ENCODE measurements at regions not wholly inside any gene's neighbourhood (a gene's known extent, or its start where the extent isn't known, plus 50 kb on each side); places are given as distances from the start of the nearest gene placed in this dataset.

- no peaks in the 10 kb centered on the region for H4K20me1 ChIP-seq (replicated peaks; ENCODE audit: insufficient read depth)
- TF ChIP-seq ETS1 (IDR thresholded peaks at IDR 0.05) (no peak), CREB1 (CRISPR knock-in tag; IDR thresholded peaks at IDR 0.05; ENCODE audit: low read depth) (no peak), JUNB (IDR thresholded peaks at IDR 0.05; ENCODE audit: unreplicated experiment) (no peak), EZH2phosphoT487 (IDR thresholded peaks at IDR 0.05; ENCODE audit: unreplicated experiment) (no peak), ZNF331 (CRISPR knock-in tag; IDR thresholded peaks at IDR 0.05; ENCODE audit: low read depth) (no peak), ZNF462 (CRISPR knock-in tag; IDR thresholded peaks at IDR 0.05) (no peak), STAT1 (IDR thresholded peaks at IDR 0.05; ENCODE audit: unreplicated experiment) (no peak), EZH2 (IDR thresholded peaks at IDR 0.05; ENCODE audit: low read depth, unreplicated experiment) (no peak), NANOG (IDR thresholded peaks at IDR 0.05; ENCODE audit: borderline replicate concordance) (no peak)
- TF ChIP-seq, protein P1, sequence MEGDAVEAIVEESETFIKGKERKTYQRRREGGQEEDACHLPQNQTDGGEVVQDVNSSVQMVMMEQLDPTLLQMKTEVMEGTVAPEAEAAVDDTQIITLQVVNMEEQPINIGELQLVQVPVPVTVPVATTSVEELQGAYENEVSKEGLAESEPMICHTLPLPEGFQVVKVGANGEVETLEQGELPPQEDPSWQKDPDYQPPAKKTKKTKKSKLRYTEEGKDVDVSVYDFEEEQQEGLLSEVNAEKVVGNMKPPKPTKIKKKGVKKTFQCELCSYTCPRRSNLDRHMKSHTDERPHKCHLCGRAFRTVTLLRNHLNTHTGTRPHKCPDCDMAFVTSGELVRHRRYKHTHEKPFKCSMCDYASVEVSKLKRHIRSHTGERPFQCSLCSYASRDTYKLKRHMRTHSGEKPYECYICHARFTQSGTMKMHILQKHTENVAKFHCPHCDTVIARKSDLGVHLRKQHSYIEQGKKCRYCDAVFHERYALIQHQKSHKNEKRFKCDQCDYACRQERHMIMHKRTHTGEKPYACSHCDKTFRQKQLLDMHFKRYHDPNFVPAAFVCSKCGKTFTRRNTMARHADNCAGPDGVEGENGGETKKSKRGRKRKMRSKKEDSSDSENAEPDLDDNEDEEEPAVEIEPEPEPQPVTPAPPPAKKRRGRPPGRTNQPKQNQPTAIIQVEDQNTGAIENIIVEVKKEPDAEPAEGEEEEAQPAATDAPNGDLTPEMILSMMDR (conservative IDR thresholded peaks at IDR 0.05; ENCODE audit: low read depth in 2 of 2), result no peak
- no peaks in the 10 kb centered on the region for H3K9me3 Mint-ChIP-seq
- H3K27me3 ChIP-seq (ENCODE audit: insufficient read depth), result no peaks in the 10 kb centered on the region
- no peak overlapping the region for H2AFZ ChIP-seq
- H3K4me2 ChIP-seq, result no peak overlapping the region
- ATAC-seq (no peak), DNase-seq (ENCODE audit: low spot score) (no peak)
- H3K4me1 Mint-ChIP-seq, result no peaks in the 10 kb centered on the region
- no peaks in the 10 kb centered on the region for H3K36me3 ChIP-seq (ENCODE audit: insufficient read depth)
- no peak overlapping the region for H3K27ac Mint-ChIP-seq
- no peaks in the 10 kb centered on the region for H3K36me3 Mint-ChIP-seq (ENCODE audit: low read depth)
- peaks cover 4% of the 10 kb centered on the region for H3K27me3 Mint-ChIP-seq (ENCODE audit: insufficient read depth, low read depth, poor library complexity)
- H3K4me3 ChIP-seq, result no peak overlapping the region
- H3K4me1 ChIP-seq (ENCODE audit: insufficient read depth), result no peaks in the 10 kb centered on the region
- H3K79me2 ChIP-seq (replicated peaks; ENCODE audit: insufficient read depth), result no peaks in the 10 kb centered on the region
- no peak overlapping the region for H3K4me3 Mint-ChIP-seq
- no peaks in the 10 kb centered on the region for H3K9me2 ChIP-seq (ENCODE audit: insufficient read depth)
- H3K27ac ChIP-seq (ENCODE audit: low read depth), result no peak overlapping the region
- H3F3A ChIP-seq (replicated peaks; ENCODE audit: low read depth), result no peaks in the 10 kb centered on the region
Measured at GRCh38 chr11:26201411-26201810, 130.5 kb upstream of the ANO3 start.

Measured in GM23338 (cell line).